ENCODE measurements at regions not wholly inside any gene's neighbourhood (a gene's known extent, or its start where the extent isn't known, plus 50 kb on each side); places are given as distances from the start of the nearest gene placed in this dataset.
A peak's percentile ranks its signal among the peaks of the same experiment; 100 is the strongest.

DNA sequence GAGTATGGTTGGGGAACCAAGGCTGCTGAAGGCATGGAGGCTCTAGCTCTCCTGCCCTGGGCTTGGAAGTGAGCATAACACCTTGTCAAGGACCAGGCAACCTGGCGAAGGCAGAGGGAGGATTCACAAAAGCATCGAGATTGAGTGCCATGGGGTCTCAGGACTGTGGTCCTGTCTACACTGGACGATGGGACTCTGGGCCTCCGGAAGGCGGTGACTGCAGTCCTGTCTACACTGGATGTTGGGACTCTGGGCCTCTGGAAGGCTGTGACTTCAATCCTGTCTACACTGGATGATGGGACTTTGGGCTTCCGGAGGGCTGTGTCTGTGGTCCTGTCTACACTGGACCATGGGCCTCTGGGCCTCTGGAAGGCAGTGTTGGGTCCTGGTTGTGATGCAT lies 290.4 kb downstream of the TEX29 start:
- Histone ChIP-seq H2AFZ (ENCODE audit: low read length) (no peak overlapping the region), H3K79me2 (ENCODE audit: insufficient read depth, low read length) (no peaks in the 10 kb centered on the region), H2BK5ac (ENCODE audit: insufficient read length, low read length) (no peak overlapping the region), H2BK12ac (ENCODE audit: insufficient read length, low read depth, low read length) (no peak overlapping the region), H3K18ac (ENCODE audit: insufficient read length, low read depth, low read length) (peak overlapping the region; percentile 60), H3K4me1 (ENCODE audit: insufficient read depth, low read length) (no peaks in the 10 kb centered on the region), H4K8ac (replicated peaks; ENCODE audit: insufficient read length, low read depth, low read length) (peak overlapping the region; percentile 18), H3K56ac (ENCODE audit: insufficient read length, low read depth, low read length) (no peak overlapping the region), H3K4ac (ENCODE audit: low read depth, low read length) (no peak overlapping the region), H3K23ac (ENCODE audit: insufficient read length, low read depth, low read length) (no peak overlapping the region), H3K4me2 (ENCODE audit: insufficient read depth, insufficient read length, low read length) (no peak overlapping the region), H3K79me1 (ENCODE audit: insufficient read depth, low read depth, low read length, poor library complexity, severe bottlenecking) (no peaks in the 10 kb centered on the region), H3K9ac (ENCODE audit: extremely low read depth, insufficient read length, low read length) (no peak overlapping the region), H2BK15ac (ENCODE audit: low read depth, low read length) (no peak overlapping the region), H2BK20ac (ENCODE audit: low read depth, low read length, poor library complexity, severe bottlenecking) (no peak overlapping the region), H2AK5ac (ENCODE audit: insufficient read length, low read length) (no peak overlapping the region), H3K23me2 (ENCODE audit: insufficient read length, low read depth, low read length, poor library complexity, severe bottlenecking) (no peaks in the 10 kb centered on the region), H3T11ph (ENCODE audit: low read length) (no peak overlapping the region), H2BK120ac (ENCODE audit: low read depth, low read length, poor library complexity, severe bottlenecking) (no peak overlapping the region), H4K5ac (ENCODE audit: insufficient read length, low read depth, low read length) (no peak overlapping the region), H3K27me3 (ENCODE audit: insufficient read depth, low read length) (no peaks in the 10 kb centered on the region), H4K91ac (ENCODE audit: insufficient read length, low read depth, low read length) (no peak overlapping the region), H3K9me3 (ENCODE audit: control insufficient read depth, low read depth, low read length) (no peaks in the 10 kb centered on the region), H3K27ac (ENCODE audit: insufficient read length, low read depth, low read length) (no peak overlapping the region), H3K14ac (ENCODE audit: insufficient read depth, low read length) (no peak overlapping the region), H4K20me1 (ENCODE audit: control insufficient read depth, insufficient read depth, insufficient read length) (no peaks in the 10 kb centered on the region)
- no peaks in the 10 kb centered on the region; the same call in 1 of the 2 replicates for H3K27me3 Mint-ChIP-seq (ENCODE audit: low read depth)
- no peaks in the 10 kb centered on the region; a peak in 1 of 7 replicates for H3K36me3 Mint-ChIP-seq (ENCODE audit: insufficient read depth in 1 of 3, low read depth in 3 of 3)
- H3K9me3 Mint-ChIP-seq = no peaks in the 10 kb centered on the region; a peak in 2 of 5 replicates
- DNase-seq = peak; percentile 5
- peaks cover 3 to 9% of the 10 kb centered on the region in 2 experiments; a peak in 3 of 4 replicates for H3K4me1 Mint-ChIP-seq
- peak overlapping the region in 1 of 2 experiments; percentile 26; a peak in 1 of 5 replicates for H3K4me3 Mint-ChIP-seq
- WGBS (ENCODE audit: extremely low coverage, insufficient read length, low lambda C conversion rate) = no CpG with 5 or more reads among the region's 6 CpGs
- TF ChIP-seq, protein P1, sequence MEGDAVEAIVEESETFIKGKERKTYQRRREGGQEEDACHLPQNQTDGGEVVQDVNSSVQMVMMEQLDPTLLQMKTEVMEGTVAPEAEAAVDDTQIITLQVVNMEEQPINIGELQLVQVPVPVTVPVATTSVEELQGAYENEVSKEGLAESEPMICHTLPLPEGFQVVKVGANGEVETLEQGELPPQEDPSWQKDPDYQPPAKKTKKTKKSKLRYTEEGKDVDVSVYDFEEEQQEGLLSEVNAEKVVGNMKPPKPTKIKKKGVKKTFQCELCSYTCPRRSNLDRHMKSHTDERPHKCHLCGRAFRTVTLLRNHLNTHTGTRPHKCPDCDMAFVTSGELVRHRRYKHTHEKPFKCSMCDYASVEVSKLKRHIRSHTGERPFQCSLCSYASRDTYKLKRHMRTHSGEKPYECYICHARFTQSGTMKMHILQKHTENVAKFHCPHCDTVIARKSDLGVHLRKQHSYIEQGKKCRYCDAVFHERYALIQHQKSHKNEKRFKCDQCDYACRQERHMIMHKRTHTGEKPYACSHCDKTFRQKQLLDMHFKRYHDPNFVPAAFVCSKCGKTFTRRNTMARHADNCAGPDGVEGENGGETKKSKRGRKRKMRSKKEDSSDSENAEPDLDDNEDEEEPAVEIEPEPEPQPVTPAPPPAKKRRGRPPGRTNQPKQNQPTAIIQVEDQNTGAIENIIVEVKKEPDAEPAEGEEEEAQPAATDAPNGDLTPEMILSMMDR (conservative IDR thresholded peaks at IDR 0.05) = no peak
- H3K27ac Mint-ChIP-seq = peak overlapping the region in 1 of 3 experiments; percentile 5; a peak in 1 of 7 replicates
